ENCODE measurements at regions not wholly inside any gene's neighbourhood (a gene's known extent, or its start where the extent isn't known, plus 50 kb on each side); places are given as distances from the start of the nearest gene placed in this dataset.

DNA sequence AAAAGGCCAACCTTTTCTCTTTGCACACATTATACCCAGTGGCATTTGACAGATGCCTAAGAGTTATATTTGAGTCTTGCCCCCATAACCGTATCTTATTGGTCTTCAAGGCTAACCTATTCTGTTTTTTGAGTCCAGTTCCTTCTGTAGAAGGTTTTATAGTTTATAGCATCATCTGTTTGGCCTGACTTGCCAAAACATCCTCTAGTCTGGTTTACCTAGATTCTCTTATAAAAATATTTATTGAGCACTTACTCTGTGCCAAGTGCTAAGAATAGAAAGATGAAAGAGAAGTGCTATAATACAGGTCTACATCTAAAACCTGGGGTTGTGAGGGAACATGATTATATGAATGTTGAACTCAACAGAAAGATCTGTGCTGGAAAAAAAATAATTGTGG, 55.9 kb upstream of the PIP4K2A start:
- TF ChIP-seq, protein P1, sequence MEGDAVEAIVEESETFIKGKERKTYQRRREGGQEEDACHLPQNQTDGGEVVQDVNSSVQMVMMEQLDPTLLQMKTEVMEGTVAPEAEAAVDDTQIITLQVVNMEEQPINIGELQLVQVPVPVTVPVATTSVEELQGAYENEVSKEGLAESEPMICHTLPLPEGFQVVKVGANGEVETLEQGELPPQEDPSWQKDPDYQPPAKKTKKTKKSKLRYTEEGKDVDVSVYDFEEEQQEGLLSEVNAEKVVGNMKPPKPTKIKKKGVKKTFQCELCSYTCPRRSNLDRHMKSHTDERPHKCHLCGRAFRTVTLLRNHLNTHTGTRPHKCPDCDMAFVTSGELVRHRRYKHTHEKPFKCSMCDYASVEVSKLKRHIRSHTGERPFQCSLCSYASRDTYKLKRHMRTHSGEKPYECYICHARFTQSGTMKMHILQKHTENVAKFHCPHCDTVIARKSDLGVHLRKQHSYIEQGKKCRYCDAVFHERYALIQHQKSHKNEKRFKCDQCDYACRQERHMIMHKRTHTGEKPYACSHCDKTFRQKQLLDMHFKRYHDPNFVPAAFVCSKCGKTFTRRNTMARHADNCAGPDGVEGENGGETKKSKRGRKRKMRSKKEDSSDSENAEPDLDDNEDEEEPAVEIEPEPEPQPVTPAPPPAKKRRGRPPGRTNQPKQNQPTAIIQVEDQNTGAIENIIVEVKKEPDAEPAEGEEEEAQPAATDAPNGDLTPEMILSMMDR (IDR thresholded peaks at IDR 0.05; ENCODE audit: low read depth, low read length) = no peak

DNA sequence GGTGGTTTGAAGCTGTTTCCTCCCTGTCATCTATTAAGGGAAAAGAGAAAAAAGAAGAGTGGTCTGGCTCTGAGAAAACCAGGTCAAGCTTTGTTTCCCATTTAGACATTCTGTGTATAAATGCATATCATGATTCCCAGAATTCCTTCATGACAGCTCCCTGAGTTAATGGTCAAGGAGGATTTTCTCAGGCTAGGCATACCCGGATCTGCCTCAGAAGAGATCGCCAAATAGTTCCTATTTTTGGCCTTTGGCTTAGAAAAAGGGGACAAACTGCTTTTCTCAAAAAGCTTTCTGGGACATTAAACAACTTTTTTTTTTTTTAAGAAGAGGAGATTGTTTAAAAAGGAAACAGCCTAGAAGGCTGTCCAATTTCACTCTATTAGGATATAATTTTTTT, 53.5 kb upstream of the PIP4K2A start:
- TF ChIP-seq, protein P1 (IDR thresholded peaks at IDR 0.05; ENCODE audit: low read depth, low read length) = no peak
- H3K4me3 ChIP-seq (ENCODE audit: low read depth, low read length) = no peak overlapping the region

More for the DNA sequence above, 55.9 kb upstream of the PIP4K2A start:
- H3K9me3 ChIP-seq = no peaks in the 10 kb centered on the region
- DNase-seq = no peak
- no peak overlapping the region for H3K4me3 ChIP-seq (ENCODE audit: low read depth, low read length)
- H3K36me3 ChIP-seq = no peaks in the 10 kb centered on the region
- no peaks in the 10 kb centered on the region for H3K4me1 ChIP-seq
- H3K27me3 ChIP-seq = no peaks in the 10 kb centered on the region

DNA sequence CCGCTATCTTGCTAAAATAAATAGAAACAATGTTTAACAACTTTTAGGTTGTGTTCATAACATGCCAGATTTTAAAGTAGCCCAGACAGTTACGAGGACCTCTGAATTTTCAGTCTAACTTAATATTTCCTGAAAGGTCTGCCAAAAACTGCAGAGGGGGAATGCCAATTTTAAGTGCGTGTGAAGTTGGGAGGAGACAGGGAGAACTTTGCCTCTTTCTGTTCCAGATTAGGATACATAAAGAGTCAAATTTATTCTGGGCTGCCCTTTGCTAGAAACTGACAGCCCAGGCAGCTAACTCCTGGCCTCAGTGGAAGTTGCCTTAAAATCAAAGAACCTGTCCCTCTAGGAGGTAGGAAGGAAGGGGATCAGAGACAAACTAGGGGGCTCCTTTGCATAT, 52.3 kb upstream of the PIP4K2A start:
- Histone ChIP-seq H3K36me3 (no peaks in the 10 kb centered on the region), H3K4me1 (no peaks in the 10 kb centered on the region), H3K27me3 (no peaks in the 10 kb centered on the region), H3K9me3 (no peaks in the 10 kb centered on the region), H3K4me3 (ENCODE audit: low read depth, low read length) (no peak overlapping the region)
- DNase-seq = no peak
- TF ChIP-seq, protein P1 (IDR thresholded peaks at IDR 0.05; ENCODE audit: low read depth, low read length) = no peak

More for the DNA sequence above, 53.5 kb upstream of the PIP4K2A start:
- no peak for DNase-seq
- Histone ChIP-seq H3K9me3 (no peaks in the 10 kb centered on the region), H3K36me3 (no peaks in the 10 kb centered on the region), H3K27me3 (no peaks in the 10 kb centered on the region), H3K4me1 (no peaks in the 10 kb centered on the region)

DNA sequence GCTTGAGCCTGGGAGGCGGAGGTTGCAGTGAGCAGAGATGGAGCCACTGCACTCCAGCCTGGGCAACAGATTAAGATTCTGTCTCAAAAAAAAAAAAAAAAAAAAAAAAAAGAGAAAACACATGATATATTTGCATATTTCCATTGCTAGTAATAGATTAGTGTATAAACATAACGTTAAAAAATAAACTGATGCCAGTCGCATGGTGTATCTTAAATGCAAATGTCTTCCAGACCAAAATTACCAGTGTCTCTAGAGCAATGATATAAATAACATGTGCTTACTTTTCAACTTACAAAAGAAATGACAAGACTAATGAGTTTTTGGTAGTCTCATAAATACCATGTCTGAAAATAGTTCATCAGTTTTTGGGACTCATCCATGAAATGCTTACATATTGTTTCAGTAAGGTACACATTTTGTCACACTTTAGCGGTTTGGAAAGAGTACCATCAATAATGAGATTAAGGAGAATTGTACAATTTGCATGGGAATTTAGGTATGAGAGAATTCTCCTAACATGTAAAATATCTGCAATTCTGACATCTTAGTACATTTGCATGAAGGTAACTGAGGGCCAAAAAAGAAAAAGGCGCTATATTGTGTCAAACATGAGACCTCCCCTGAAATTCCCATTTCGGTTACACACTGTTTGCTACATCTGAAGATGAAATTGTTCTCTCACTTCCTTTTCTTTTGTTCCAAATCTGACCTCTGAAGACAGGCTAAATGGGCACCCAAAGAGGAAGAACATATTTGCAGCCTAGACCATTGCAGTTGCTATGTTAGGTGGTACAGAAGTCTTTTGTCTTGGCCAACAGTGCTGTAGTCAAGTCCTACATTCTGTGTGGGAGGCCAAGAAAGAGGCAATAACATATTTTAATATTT, 51.5 kb upstream of the PIP4K2A start:
- no peaks in the 10 kb centered on the region for H3K36me3 ChIP-seq
- H3K9me3 ChIP-seq = no peaks in the 10 kb centered on the region
- TF ChIP-seq, protein P1 (IDR thresholded peaks at IDR 0.05; ENCODE audit: low read depth, low read length) = no peak
- no peaks in the 10 kb centered on the region for H3K27me3 ChIP-seq
- no peak overlapping the region for H3K4me3 ChIP-seq (ENCODE audit: low read depth, low read length)
- DNase-seq = no peak
- no peaks in the 10 kb centered on the region for H3K4me1 ChIP-seq

DNA sequence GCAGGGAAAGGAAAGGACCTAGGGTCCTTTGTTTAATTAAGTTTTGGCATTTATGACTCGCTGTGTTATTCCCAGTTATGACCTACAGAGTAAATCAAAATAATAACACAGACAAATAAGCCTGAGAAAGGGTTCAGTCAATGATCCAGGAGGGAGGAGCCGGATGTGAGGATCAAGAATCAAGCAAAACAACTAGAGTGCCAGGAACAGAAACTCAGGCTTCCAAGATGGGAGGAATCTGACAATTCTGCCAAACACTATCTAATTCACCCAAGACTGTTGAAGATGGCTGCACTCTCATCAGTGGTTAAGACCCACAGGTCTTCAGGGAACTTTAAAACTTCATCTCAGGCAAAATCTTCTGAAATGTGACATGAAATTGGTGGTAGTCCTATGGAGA, 50.3 kb upstream of the PIP4K2A start:
- TF ChIP-seq, protein P1 (IDR thresholded peaks at IDR 0.05; ENCODE audit: low read depth, low read length) = no peak
- H3K9me3 ChIP-seq = no peaks in the 10 kb centered on the region

More for the DNA sequence above, 50.3 kb upstream of the PIP4K2A start:
- no peaks in the 10 kb centered on the region for H3K36me3 ChIP-seq
- H3K4me3 ChIP-seq (ENCODE audit: low read depth, low read length) = no peak overlapping the region
- no peak for DNase-seq
- H3K4me1 ChIP-seq = no peaks in the 10 kb centered on the region
- no peaks in the 10 kb centered on the region for H3K27me3 ChIP-seq
